GM19025 (cell line): ENCODE measurements at regions not wholly inside any gene's neighbourhood (a gene's known extent, or its start where the extent isn't known, plus 50 kb on each side); places are given as distances from the start of the nearest gene placed in this dataset.

Source experiments
- ATAC-seq: cut with Tn5 transposase; IDR thresholded peaks from one replicate; pipeline ENCODE4 v1.9.1; 2021; ENCODE audit warnings: mild to moderate bottlenecking, low read depth, moderate library complexity; ENCODE audit not compliant: unreplicated experiment

DNA sequence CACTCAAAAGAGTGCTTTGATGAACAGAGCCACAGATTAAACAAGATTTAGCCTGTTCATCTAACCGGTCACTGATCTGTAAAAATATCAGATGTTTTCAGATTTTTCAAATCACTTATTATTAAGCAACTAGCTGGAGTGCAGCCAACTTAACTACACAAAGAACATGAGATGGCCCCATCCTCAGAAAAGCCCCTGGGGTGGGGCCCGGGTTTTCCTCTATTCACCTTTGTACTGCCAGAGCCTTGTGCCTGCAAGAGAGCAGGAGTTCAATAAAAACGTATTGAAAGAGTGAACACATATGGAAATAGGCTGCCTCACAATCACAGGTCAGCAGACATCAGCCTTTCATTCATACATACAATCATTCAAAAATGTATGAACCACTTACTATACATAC lies 516.1 kb downstream of the OMA1 start:
- no peak for ATAC-seq

DNA sequence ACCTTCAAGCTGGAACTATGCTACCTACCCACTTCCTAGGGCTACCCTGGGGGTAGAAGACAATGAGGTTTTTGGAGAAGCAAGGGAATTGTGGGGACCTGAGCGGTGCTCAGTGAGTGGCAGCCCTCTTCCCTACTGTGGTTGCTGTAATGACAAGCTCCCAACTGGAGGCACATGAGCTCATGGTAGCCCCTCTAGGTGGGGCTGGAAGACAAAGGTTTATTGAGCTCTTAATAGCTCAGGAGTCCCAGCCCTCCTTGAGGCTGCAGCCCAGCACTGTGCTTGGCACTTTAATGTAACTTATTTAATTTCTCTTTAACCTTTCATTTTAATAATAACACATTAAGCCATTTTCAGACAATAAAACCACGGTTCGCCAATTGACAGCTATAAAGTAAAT lies 528.9 kb downstream of the OMA1 start:
- no peak for ATAC-seq

DNA sequence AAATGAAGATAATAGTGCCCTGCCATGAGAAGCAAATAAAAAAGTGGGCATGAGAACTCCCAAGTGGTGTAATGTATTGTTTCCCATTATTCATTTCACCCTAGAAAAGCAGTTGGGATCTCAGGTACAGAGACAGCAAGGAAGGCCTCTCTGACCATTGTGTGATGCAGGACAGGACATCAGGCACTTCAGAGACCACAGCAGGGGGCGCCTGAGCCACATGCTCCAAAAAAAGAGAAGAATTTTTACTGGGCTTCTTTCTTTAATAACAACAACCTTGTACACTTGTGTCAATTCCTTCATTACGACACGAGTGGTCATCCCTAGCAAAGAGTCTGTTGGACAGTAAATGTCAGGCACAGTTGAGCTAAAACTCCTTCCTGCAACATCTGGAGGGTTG lies 533.3 kb downstream of the OMA1 start:
- ATAC-seq = no peak

DNA sequence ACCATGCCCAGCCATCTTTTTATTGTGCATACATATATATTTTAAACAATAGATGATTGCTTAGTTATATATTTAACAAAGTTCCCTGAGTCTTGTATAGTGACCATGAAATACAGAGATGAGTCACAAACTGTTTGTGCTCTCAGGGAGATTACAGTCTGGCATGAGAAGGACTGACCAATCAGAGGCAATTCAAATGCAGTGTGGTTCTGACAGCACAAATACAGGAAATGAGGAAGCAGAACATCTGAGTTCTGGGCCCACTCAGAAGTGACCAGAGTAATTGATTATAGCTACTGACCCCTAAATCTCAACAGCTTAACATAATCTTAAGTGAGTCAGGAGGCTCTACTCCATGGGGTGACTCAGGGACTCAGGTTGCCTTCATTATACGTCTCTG lies 534.5 kb downstream of the OMA1 start:
- ATAC-seq = no peak

DNA sequence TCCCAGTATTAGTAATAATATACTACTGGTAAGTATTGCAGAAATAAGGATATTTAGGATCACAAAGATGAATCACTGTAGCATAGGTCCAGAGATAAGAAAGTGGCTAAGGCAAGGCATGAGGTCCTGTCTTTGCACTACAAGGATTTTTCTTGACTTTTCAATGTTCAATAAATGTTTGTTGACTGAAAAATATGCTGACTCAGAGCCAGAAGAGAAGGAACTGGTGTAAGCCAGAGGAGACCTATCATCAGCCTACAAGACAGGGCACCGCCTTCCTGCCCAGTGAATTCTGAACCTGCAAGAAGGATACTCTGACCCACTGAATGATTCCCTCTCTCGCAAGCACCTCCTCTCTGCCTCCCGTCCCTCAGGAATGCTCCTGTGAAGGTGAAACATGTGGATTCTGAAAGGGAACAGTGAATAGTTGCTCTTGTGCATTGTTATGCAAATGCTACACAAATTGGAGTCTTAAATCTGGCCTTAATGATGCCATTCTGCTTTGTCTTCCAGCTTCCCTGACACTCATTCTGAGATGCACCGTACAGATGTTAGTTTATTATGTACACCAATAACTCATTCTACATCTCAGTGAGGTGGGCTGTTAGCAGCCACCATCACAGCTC lies 540.0 kb downstream of the OMA1 start:
- ATAC-seq = no peak

DNA sequence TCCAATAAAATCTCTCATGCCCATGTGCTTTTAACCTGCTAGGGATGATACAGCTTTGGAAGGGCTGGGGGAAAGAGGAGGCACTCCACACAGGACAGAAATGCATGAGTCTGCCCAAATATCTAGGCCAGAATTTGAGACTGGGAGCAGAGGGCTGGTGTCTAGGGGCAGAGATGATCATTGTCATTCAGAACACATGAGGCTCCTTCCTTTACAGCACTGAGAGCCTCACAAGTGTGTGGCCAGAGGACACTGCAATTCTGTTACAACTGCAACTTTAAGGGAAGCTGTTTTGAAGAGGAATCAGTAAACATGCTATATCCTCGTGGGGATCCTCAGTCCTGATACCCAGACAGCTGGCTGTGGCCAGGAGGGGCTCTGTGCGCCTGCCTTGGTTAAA lies 541.3 kb downstream of the OMA1 start:
- ATAC-seq = no peak

DNA sequence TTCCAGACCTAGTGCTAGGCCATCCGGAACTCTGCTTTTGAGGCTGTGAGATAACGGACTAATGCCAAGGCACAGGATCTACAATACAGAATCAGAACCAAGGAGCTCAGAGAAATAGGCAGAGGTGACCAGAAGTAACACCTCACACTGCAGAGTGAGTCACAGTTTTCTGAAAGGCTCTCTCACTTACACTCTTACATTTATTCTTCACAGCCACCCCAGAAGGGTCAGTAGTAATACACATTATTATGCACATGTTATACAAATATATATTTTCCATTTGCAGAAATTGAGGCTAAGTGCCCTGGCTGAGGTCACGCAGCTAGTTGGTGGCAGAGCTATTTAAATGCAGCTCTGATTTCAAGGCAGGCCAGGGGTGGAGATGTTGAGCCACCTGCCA lies 542.5 kb downstream of the OMA1 start:
- ATAC-seq = no peak

DNA sequence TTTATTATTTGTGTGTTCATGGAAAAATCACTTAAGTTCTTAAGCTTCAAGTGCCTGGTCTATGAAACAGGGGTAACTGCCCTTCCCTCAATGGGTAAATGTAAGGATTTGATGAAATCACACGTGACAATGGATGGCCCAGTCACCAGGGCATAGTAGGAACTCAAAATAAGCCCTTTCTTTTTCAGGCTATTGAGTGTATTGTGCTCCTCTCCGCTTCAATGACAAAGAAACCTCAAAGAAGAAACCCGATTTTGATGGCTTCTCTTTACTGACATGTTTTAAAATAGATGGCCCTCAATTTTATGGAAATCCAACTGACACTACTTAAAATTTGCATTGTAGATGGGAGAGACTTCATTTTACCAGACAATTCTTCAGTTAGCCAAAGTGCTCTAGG lies 543.5 kb downstream of the OMA1 start:
- no peak for ATAC-seq

DNA sequence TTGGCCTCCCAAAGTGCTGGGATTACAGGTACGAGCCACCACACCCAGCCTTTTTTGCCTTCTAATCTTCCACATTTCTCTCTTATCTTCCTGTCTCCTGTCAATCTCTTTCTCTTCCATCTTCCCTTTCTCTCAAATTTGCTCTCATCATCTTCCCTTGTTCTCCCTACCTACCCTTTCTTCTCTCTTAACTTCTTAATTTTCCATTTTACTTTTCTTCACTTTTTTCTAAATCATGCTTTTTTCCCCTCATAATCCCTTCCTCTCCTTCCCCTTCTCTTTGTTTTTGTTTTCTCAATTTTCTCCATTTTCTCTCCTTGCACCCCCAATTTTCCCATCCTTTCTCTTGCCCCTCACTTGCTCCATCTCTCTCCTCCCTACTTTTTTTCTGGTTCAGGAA lies 545.7 kb downstream of the OMA1 start:
- no peak for ATAC-seq

DNA sequence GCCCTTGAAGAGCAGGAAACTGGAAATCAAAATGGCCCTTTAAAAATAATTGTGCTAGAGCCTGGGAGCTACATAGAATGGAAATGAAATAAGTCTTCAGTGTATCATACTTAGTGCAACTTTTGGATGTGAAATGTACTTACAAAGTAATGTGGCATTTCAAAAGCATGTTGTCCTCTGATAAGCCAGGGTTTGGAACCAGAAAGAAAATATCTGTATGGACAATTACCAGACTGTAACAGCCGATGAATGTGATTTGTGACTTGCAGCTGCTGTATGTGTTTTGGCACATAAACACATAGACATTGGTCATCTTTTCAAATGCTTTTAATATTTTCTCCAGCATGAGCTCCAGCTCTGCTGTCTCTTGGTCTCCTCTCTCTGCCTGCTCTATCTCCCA lies 546.4 kb downstream of the OMA1 start:
- ATAC-seq = no peak

DNA sequence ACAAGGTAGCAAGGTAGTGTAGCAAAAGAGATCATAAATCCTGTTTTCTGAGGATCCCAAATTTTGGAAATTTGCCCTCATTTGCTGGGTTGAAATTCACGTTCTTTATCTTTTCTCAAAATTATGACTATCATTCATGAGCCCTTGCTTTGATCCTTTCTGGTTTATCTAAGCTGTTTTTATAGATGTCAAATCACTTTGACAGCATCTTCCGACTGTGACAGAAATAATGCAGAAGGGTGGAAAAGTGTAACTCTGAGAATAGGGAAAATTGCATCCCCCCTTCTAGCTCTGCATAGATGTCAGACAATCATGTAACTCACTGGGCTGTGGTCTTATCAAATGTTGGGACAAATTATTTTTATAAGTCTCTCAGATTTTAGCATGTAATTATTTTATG lies 550.1 kb downstream of the OMA1 start:
- no peak for ATAC-seq

DNA sequence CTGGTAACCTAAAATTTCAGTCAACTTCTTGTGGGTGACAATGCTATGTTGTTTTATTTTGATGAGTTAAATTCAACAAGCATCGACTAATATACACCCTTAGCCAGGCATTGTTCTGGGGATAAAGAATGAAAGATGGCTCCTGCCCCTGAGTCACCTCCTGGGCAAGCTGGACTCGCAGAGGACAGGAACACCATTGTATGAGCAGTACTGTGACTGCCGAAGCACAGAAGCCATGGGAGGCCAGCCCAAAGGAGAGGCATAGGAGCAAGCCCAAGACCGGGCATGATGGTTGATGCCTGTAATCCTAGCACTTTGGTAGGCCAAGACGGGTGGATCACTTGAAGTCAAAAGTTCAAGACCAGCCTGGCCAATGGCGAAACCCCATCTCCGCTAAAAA lies 555.2 kb downstream of the OMA1 start:
- ATAC-seq = no peak

DNA sequence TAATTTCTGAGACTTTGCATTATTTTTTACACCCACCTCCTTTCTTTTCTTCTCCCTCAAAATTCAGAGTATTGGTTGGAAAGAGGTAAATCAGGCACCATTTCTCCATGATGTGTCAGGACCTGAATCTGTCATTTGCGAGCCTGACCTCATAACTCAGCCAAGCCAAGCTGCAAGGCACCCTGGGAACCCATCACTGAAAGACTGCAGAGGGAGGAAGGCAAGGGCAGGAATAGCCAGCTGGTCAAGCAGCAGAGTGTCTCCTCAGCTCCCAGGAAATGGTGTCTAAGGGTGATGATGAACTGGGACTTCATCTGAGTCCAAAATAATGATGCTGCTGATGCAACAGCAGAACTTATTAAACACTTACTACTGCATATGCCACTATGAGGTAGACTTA lies 556.6 kb downstream of the OMA1 start:
- no peak for ATAC-seq

DNA sequence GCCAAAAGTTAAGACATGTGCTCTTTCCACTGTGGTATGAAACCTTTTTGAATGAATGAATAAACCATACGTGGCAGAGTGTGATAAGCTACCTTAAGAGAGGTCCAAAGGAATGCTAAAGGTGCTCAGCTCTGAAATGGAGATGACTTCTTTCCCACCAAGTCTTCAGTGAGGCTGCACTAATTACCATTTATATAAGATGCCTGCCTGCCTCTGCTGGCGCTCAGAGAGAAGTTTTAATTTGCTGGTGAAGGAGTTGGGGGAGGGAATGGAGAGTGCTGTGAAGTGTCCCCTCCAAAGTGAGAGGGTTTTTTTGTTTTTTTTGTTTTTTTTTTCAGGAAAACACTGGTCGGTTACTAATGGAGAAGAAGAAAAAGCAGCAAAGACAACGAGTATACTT lies 559.0 kb downstream of the OMA1 start:
- no peak for ATAC-seq

DNA sequence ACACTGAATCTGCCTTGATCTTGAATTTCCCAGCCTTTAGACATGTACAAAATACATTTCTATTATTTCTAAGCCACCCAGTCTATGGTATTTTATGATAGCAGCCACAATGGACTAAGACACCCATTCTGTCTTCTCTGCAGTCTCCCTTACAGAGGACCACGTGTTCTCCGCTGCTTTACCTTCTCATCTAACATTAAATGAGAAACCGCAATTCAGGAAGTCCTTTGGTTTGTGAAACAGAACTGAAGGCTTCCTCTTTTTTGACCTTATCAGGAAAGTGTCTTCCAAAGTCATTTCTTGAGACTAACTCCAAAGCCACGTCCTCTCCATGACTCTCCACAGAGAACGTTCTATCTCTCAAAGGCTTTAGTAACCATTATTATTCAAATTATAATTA lies 560.1 kb downstream of the OMA1 start:
- ATAC-seq = no peak

DNA sequence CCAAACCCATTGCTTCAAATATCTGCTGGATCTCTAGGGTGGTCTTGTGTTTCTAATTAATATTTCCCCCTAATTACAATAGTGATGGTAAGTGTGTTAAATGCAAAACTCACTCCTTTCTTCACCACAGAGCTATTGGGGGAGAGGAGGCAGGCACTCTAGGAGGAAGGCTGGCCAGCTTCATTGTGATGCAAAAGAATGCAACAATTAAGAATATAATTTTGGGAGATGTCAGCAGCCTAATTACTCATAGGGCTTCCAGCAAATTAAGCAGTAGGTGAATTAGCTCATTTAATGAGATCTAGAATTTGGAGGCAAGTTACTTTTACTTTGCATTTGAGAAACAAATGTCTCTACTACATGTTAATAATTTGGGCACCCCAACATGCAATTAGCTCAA lies 560.4 kb upstream of the DAB1 start:
- ATAC-seq = no peak

DNA sequence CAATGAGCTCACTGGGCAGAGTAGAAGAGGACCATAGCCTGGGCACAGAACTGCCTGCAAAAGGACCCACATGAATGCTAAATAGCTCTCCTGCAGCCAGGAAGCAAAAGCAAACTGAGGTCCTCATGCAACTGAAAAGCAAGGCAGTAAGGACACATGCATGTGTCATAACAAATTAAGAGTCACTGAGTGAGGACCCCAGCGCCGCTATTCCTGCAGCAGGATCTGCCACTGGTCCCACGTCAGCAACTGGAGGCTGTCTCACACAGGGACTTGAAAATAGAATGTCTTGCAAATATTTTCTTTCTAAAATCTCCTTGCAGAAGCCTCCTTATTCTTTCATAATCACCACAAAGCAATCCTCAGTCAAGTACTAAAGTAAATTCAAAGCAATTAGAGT lies 559.6 kb upstream of the DAB1 start:
- no peak for ATAC-seq

DNA sequence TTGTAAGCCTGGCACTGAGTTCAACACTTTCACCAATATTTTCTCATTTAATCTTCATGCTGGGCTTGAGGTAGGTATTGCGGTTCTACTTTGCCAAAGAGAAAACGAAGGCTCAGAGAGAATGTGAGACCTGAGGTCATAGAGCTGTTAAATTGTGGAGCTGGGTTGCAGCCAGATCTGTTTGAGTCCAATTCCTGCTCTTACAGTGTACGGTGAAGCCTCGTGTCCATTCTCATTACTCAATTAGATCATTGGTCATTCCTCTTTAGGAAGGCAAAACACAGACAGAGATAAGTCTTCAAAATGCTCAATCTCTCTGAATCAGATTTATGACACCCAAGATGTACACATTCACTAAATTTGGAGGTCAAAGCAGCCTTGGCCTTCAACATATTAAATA lies 559.0 kb upstream of the DAB1 start:
- ATAC-seq = no peak

DNA sequence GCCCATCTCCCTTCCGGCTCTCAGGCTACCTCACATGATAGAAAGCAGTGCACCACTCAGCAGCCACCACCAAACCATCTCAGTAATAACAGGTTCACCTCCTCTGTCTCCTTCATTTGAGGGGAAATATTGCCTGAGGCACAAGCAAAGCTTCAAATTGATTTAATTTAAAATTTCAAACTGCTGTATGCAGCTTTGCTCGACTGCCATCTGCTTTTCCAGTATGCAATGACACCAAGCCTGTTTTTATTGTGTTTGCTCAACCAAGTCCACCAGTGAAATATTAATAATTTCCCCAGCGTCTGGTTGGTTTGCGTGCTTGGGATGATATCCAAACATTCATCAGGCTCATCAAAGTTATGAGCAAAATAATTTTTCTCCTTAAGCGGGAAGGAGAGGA lies 552.4 kb upstream of the DAB1 start:
- no peak for ATAC-seq

DNA sequence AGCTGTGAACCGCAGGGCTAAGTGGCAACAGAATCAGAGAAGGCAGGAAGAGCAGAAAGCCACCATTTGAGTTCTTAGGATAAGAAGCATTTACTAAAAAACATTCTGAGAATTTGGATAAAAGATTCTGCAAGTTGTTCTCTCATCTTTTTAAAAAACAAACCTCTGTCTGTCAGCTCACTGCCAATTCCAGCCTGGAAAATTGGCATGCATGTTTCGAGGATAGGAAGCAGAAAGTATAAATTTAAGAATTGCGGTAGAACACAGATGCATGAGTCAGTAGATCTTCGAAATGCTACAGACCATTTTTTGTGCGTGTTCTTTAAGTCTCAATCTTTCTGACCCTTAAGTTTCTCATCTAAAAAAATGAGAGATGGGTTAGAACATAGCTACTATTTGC lies 544.5 kb upstream of the DAB1 start:
- ATAC-seq = no peak

DNA sequence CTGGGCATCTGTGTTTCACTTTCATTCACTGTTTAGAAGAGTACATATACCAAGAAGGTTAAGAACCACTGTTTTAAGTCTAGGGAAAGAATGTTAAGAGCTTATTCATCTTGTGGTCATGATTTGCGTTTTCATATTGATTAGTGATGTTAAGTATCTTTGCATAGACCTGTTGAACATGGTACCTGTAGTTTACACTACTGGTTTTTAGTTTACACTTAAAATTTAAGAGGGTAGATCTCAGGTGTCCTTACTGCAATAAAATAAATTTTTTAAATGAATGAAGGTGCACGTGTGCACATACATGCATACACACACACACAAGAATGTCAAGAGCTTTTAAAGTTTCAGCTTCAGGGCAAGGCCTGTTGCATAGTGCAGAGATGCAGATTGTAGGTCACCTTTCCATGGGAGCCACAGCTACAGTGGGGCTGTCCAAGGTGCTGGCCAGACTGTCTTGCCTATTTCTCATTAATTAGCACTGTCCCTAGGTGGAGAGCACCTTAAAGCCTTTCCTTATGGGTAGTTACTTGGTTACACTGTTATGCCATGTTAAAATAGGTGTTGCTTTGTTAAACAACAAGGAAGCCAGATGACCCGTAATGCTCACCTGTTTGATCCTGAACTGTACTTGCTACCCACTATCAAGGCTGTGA lies 543.0 kb upstream of the DAB1 start:
- ATAC-seq = no peak

DNA sequence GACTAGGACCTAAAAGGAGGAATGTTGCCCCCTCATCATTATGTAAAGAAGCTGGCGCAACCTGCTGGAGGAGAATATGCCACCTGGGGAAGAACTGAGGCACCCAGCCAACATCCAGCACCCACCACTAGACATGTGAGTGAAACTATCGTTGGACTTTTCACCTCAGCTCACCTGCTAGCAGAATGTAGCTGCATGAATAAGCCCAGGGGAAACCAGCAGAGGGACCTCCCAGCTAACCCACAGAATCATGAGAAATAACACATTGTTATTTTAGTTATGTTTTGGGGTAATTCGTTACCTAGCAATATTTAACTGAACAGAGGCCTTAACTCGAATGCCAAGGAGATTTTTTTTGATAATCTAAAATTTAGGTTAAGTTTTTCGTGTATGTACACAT lies 542.5 kb upstream of the DAB1 start:
- ATAC-seq = no peak

DNA sequence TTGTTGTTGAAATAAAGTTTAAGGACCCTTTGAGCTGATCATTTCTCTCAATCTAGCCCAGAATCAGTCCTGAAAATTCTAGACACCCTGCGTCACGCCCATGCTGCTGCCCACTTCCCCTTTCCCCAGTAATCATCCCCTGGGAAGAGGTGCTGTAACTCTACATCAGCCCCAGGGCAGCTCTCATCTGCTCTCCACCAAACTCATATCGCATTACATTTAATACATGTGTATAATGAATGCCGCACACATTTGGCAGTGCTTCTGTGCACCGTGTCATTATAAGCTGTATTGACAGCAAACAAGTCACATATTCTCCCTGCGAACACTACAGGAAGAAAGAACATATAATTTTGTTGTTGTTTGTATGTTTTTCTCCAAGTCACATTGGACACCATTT lies 539.7 kb upstream of the DAB1 start:
- no peak for ATAC-seq
